ENCODE measurements at regions not wholly inside any gene's neighbourhood (a gene's known extent, or its start where the extent isn't known, plus 50 kb on each side); places are given as distances from the start of the nearest gene placed in this dataset.

DNA sequence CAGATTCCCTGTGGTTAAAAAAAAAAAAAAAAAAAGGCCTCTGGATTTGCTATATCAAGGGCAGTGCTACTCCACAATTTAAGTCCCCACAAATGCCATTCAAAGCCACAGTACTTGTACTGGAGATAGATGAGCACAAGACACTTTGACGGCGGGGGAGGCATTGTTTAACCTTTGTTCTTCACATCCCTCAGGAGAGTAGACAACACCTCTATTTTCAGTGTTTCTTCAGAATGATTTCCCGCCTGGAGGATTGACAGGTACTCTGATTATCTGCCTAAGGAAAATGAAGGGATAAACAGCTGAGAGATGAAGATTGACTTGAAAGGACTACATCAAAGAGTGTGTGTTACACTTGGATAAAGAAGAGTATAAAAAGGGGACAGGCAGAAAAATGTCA, 58.7 kb downstream of the OTOL1 start:
- DNase-seq (ENCODE audit: low spot score in 2 of 2), result no peak
- ATAC-seq, result no peak
- H3K4me1 Mint-ChIP-seq, result no peaks in the 10 kb centered on the region
- H3K36me3 Mint-ChIP-seq, result no peaks in the 10 kb centered on the region
- H3K4me3 Mint-ChIP-seq, result no peak overlapping the region
- H3K27ac Mint-ChIP-seq, result no peak overlapping the region
- H3K9me3 Mint-ChIP-seq, result no peaks in the 10 kb centered on the region

GRCh38 chr3:161556533-161556932, 59.9 kb downstream of the OTOL1 start:
- Mint-ChIP-seq H3K4me1 (no peaks in the 10 kb centered on the region), H3K36me3 (no peaks in the 10 kb centered on the region), H3K4me3 (no peak overlapping the region), H3K27ac (no peak overlapping the region), H3K9me3 (no peaks in the 10 kb centered on the region)
- DNase-seq (ENCODE audit: low spot score in 2 of 2) (no peak), ATAC-seq (no peak)

- Mint-ChIP-seq H3K27ac (no peak overlapping the region), H3K4me1 (no peaks in the 10 kb centered on the region), H3K36me3 (no peaks in the 10 kb centered on the region), H3K9me3 (no peaks in the 10 kb centered on the region), H3K4me3 (no peak overlapping the region)
- DNase-seq (ENCODE audit: low spot score in 2 of 2), result no peak
- ATAC-seq, result no peak
Observed at GRCh38 chr3:161556941-161557340, 60.3 kb downstream of the OTOL1 start.

DNA sequence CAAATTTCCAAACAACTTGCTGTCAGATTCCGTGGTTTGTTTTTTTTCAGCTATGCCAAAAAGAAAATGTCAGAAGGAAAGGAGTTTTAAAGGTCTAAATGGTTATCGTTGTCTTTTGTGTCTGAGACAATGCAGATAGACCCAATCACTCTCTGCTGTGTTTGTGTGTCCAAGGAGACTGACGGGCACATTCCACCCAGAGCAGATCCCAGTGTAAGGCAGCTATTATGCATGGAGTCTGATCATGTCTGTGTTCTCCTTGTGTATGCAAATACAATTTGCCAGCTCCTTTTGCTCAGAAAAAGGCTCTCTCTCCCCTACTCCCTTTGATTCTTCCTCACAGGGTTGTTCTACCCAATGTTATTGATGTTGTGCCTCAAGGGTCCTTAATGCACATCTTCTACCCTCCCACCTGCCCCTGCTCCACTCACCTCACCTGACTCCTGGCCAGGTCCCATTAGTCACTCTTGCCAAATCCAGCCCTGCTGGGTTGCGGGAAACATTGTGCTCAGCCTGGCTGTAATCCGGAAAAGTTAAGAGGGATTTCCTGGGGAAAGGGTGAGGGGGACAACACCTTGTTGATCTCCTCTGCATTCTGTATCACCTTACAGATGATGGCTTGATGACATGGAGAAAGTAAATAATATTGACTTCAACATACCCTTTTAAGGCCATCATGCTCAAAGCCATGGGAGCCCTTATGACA, 61.0 kb downstream of the OTOL1 start:
- no peak for ATAC-seq
- DNase-seq (ENCODE audit: low spot score in 2 of 2), result no peak
- Mint-ChIP-seq H3K27ac (no peak overlapping the region), H3K9me3 (no peaks in the 10 kb centered on the region), H3K36me3 (no peaks in the 10 kb centered on the region), H3K4me3 (no peak overlapping the region), H3K4me1 (no peaks in the 10 kb centered on the region)

GRCh38 chr3:161558236-161558635, 61.6 kb downstream of the OTOL1 start:
- Mint-ChIP-seq H3K9me3 (no peaks in the 10 kb centered on the region), H3K27ac (no peak overlapping the region), H3K4me3 (no peak overlapping the region), H3K36me3 (no peaks in the 10 kb centered on the region), H3K4me1 (no peaks in the 10 kb centered on the region)
- DNase-seq (ENCODE audit: low spot score in 2 of 2), result no peak
- ATAC-seq, result no peak

DNA sequence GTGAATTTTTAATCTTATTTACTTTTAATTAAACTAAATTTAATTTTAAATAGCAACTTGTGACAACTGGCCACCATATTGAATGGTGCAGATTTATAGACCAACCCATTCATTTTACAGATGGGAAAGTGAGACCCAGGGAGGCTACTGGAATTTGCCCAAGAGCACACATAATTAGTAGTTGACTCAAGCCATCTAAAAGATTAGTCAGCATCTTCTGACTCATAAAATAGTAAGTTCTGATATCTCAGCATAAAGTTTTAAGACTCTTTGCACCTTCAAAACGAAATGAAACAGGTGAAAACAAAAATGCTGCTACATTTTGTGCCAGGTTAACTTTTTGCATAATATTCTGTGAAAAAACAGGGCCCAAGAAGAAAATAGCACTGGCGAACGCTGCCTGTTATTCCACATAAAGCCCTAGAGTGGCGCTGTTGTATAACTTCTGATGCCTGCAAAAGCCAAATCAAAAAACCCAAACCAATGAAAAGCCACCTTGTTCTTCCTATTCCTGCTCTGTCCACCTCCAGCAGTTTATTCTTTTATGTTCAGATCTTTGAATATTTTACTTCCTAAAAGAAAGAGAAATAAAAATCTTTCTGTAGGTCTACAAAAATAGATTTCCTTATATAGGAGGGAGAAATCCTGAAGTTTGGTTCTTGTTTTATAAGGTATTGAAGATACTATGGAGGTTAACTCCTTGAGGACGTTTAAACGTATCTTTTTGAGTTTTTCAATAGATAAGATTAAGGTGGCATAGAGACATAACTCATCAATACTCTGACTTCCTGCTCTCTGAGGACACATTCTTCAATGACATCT, 62.8 kb downstream of the OTOL1 start:
- no peaks in the 10 kb centered on the region for H3K4me1 Mint-ChIP-seq
- ATAC-seq, result no peak

GRCh38 chr3:161560008-161560637, 63.5 kb downstream of the OTOL1 start:
- H3K4me3 Mint-ChIP-seq, result no peak overlapping the region
- H3K36me3 Mint-ChIP-seq, result no peaks in the 10 kb centered on the region

More for the DNA sequence above, 62.8 kb downstream of the OTOL1 start:
- DNase-seq (ENCODE audit: low spot score in 2 of 2), result no peak
- no peaks in the 10 kb centered on the region for H3K36me3 Mint-ChIP-seq
- H3K27ac Mint-ChIP-seq, result no peak overlapping the region
- H3K4me3 Mint-ChIP-seq, result no peak overlapping the region
- H3K9me3 Mint-ChIP-seq, result no peaks in the 10 kb centered on the region

DNA sequence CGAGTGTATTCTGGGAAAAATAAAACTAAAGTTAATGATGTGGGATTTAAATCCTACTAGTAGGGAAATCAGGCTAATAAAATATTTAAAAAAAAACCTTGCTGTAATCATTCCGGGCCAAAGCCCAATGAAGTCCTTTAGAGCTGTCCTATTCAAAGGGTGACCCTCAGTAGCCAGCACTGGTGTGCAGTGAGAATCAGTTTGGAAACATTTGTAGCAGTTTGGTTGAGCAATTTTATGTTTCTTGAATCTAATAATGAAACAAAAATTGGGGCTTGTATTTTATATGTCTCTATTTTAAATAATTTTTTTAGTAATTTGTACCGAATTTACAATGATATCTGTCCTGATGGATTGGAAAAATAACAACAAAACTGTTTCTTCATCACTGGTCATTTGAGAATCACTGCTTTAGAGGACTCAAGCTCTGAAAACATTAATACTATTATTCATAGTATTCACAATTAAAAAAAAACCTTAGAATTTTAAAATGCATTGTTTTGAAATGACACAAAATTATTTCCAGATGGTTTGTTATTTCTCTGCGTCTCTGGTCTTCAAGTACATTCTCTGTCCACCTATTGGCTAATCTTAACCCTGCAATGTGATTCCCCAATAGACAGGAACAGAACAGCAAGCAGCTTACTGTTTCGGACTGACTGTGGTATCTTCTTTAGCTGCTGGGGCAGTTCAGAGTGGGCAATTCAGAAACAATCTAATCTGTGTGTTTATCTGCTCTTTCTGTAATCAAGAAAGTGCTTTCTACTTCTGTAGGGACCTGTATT, 71.2 kb downstream of the OTOL1 start:
- ATAC-seq, result no peak

More at GRCh38 chr3:161560008-161560637, 63.5 kb downstream of the OTOL1 start:
- Mint-ChIP-seq H3K4me1 (no peaks in the 10 kb centered on the region), H3K9me3 (no peaks in the 10 kb centered on the region), H3K27ac (no peak overlapping the region)
- DNase-seq (ENCODE audit: low spot score in 2 of 2), result no peak
- no peak for ATAC-seq

DNA sequence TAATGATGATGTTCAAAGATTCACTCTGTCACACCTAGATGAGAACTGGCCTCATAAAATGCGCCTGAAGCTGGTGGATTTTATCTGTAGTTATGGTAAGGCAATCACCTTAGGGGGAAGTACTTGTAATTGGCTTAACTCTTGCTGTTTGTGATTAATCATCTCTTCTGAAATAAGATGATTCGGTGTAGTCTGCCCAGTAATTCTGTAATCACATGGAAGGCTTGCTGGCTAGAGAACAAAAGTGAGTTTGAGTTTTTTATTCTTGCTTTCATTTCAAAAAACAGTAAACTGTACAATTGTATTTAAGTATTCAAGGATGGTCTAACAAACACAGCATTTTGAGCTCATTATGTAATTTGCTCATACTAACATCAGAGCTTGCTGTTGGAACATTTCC, 72.1 kb downstream of the OTOL1 start:
- Mint-ChIP-seq H3K36me3 (no peaks in the 10 kb centered on the region), H3K27ac (no peak overlapping the region), H3K4me1 (no peaks in the 10 kb centered on the region), H3K4me3 (no peak overlapping the region), H3K9me3 (no peaks in the 10 kb centered on the region)
- ATAC-seq (no peak), DNase-seq (ENCODE audit: low spot score in 2 of 2) (no peak)

More for the DNA sequence above, 71.2 kb downstream of the OTOL1 start:
- DNase-seq (ENCODE audit: low spot score in 2 of 2), result no peak
- H3K4me3 Mint-ChIP-seq, result no peak overlapping the region
- H3K27ac Mint-ChIP-seq, result no peak overlapping the region
- H3K9me3 Mint-ChIP-seq, result no peaks in the 10 kb centered on the region
- no peaks in the 10 kb centered on the region for H3K36me3 Mint-ChIP-seq
- no peaks in the 10 kb centered on the region for H3K4me1 Mint-ChIP-seq

- Mint-ChIP-seq H3K4me1 (no peaks in the 10 kb centered on the region), H3K27ac (no peak overlapping the region), H3K36me3 (no peaks in the 10 kb centered on the region), H3K9me3 (peaks cover 4% of the 10 kb centered on the region), H3K4me3 (no peak overlapping the region)
- DNase-seq (ENCODE audit: low spot score in 2 of 2) (no peak), ATAC-seq (no peak)
Observed at GRCh38 chr3:161571951-161572350, 75.3 kb downstream of the OTOL1 start.

DNA sequence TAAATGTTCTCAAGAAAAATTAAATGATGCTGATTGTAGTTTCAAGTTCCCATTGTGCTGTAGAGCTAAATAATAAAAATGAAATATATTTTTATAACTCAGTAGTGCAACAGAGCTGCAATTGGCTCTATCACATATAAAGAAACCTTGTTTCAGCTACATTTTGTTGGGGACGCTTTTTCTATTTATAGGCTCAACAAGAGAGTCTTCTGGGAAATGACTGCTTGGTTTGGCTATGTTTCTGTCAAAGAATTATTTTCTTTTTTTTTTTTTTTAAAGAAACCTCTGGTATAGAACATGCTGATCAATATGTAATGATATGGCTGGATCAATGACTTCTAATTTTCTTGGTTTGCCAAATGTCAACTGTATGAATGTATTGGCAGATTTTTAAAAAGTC, 76.5 kb downstream of the OTOL1 start:
- DNase-seq (ENCODE audit: low spot score in 2 of 2) (no peak), ATAC-seq (no peak)
- Mint-ChIP-seq H3K9me3 (peaks cover 4% of the 10 kb centered on the region), H3K36me3 (no peaks in the 10 kb centered on the region), H3K4me1 (no peaks in the 10 kb centered on the region), H3K4me3 (no peak overlapping the region), H3K27ac (no peak overlapping the region)

- no peak overlapping the region for H3K27ac Mint-ChIP-seq
- DNase-seq (ENCODE audit: low spot score in 2 of 2), result no peak
Observed at GRCh38 chr3:161575901-161576300, 79.3 kb downstream of the OTOL1 start.

GRCh38 chr3:161576311-161576710, 79.7 kb downstream of the OTOL1 start:
- DNase-seq (ENCODE audit: low spot score in 2 of 2) (no peak), ATAC-seq (no peak)
- peaks cover 4% of the 10 kb centered on the region for H3K9me3 Mint-ChIP-seq
- no peaks in the 10 kb centered on the region for H3K4me1 Mint-ChIP-seq
- H3K27ac Mint-ChIP-seq, result no peak overlapping the region
- H3K36me3 Mint-ChIP-seq, result no peaks in the 10 kb centered on the region
- H3K4me3 Mint-ChIP-seq, result no peak overlapping the region

More at GRCh38 chr3:161575901-161576300, 79.3 kb downstream of the OTOL1 start:
- Mint-ChIP-seq H3K9me3 (peaks cover 4% of the 10 kb centered on the region), H3K4me3 (no peak overlapping the region), H3K4me1 (no peaks in the 10 kb centered on the region), H3K36me3 (no peaks in the 10 kb centered on the region)
- ATAC-seq, result no peak

- ATAC-seq (no peak), DNase-seq (ENCODE audit: low spot score in 2 of 2) (no peak)
- Mint-ChIP-seq H3K4me1 (no peaks in the 10 kb centered on the region), H3K27ac (no peak overlapping the region), H3K9me3 (peaks cover 4% of the 10 kb centered on the region), H3K4me3 (no peak overlapping the region), H3K36me3 (no peaks in the 10 kb centered on the region)
Observed at GRCh38 chr3:161576714-161577510, 80.3 kb downstream of the OTOL1 start.

Data from stimulated activated effector memory CD8-positive, alpha-beta T cell treated with anti-CD3 and anti-CD28 coated beads, Interleukin-12 subunit alpha, Interleukin-12 subunit beta, amount 100 ng/mL, for 72 hours (primary cell).